MCF 10A (cell line): ENCODE measurements at regions not wholly inside any gene's neighbourhood (a gene's known extent, or its start where the extent isn't known, plus 50 kb on each side); places are given as distances from the start of the nearest gene placed in this dataset.

ENCODE experiments used
- BruUV-seq: library from RNA; stranded (reverse); fragments of 400-500 nt; replicated peaks from 2 replicates; lab custom pipeline; 2021; lab: Mats Ljungman, UMichigan
- CTCF ChIA-PET: fragments of 300-600 bp; sonication (Branson Sonifier 250); formaldehyde crosslinking; extraction: SDS; loops from one replicate; lab custom pipeline; 2021; ENCODE audit warnings: antibody characterized with exemption, inconsistent platforms; lab: Yijun Ruan, JAX
- POLR2A ChIA-PET: fragments of 300-600, 350-650 bp; sonication (Branson Sonifier 250); formaldehyde crosslinking; extraction: SDS; loops from one replicate; lab custom pipeline; 2020; ENCODE audit warnings: antibody characterized with exemption, inconsistent platforms; lab: Yijun Ruan, JAX
- DNase-seq: peaks from one replicate; pipeline ENCODE4 v3.0.0-alpha.2; 2018; ENCODE audit not compliant: unreplicated experiment
- H3K27ac Mint-ChIP-seq: one replicate; pipeline ENCODE4 v1.8.0; 2022; ENCODE audit warnings: mild to moderate bottlenecking, low read depth, mixed read lengths; ENCODE audit not compliant: unreplicated experiment
- H3K27me3 Mint-ChIP-seq: one replicate; pipeline ENCODE4 v1.8.0; 2022; ENCODE audit warnings: mixed read lengths; ENCODE audit not compliant: insufficient read depth, unreplicated experiment
- H3K36me3 Mint-ChIP-seq: one replicate; pipeline ENCODE4 v1.8.0; 2022; ENCODE audit warnings: mild to moderate bottlenecking, moderate library complexity, mixed read lengths; ENCODE audit not compliant: insufficient read depth, unreplicated experiment
- H3K4me1 Mint-ChIP-seq: one replicate; pipeline ENCODE4 v1.8.0; 2022; ENCODE audit warnings: mixed read lengths; ENCODE audit not compliant: insufficient read depth, unreplicated experiment
- H3K4me3 Mint-ChIP-seq: one replicate; pipeline ENCODE4 v1.8.0; 2022; ENCODE audit warnings: mild to moderate bottlenecking, moderate library complexity, mixed read lengths; ENCODE audit not compliant: unreplicated experiment
- H3K9me3 Mint-ChIP-seq: one replicate; pipeline ENCODE4 v1.8.0; 2022; ENCODE audit warnings: mixed read lengths; ENCODE audit not compliant: unreplicated experiment
- CTCF ChIP-seq: fragments of 200-600 bp; IDR thresholded peaks from one replicate; pipeline ENCODE4 v1.8.0; 2022; ENCODE audit warnings: antibody characterized with exemption, mild to moderate bottlenecking; ENCODE audit not compliant: unreplicated experiment
- intact Hi-C: fragments of 100-400 bp; cut with micrococcal nuclease; formaldehyde crosslinking; loops from 2 replicates; pipeline ENCODE4 v1.14.1; 2022

GRCh38 chrX:93428497-93428896, 244.9 kb downstream of the NAP1L3 start:
- no peaks in the 10 kb centered on the region for H3K9me3 Mint-ChIP-seq
- ChIA-PET CTCF (interaction anchor here (1.3 kb wide), 1 partner anchor 11 kb away, joined by 5 read pairs; no protein-coding TSS in a partner anchor), POLR2A (interaction anchor here (0.5 kb wide), 1 partner anchor 96 kb away, joined by 3 read pairs; no protein-coding TSS in a partner anchor)
- no peaks in the 10 kb centered on the region for H3K36me3 Mint-ChIP-seq
- peaks cover 28% of the 10 kb centered on the region for H3K27me3 Mint-ChIP-seq
- H3K27ac Mint-ChIP-seq: no peak overlapping the region
- H3K4me3 Mint-ChIP-seq: no peak overlapping the region
- no peaks in the 10 kb centered on the region for H3K4me1 Mint-ChIP-seq
- no TSS peak for BruUV-seq
- DNase-seq: no peak
- intact Hi-C loops: loop anchor here (10.0 kb wide), 1 partner anchor 344 kb away; no protein-coding TSS in a partner anchor
- TF ChIP-seq CTCF: no peak

- peak; percentile 68 for DNase-seq
- H3K9me3 Mint-ChIP-seq: no peaks in the 10 kb centered on the region
- no peaks in the 10 kb centered on the region for H3K36me3 Mint-ChIP-seq
- intact Hi-C loops: loop anchor here (5.0 to 10.0 kb wide), 2 partner anchors 338 to 1190 kb away; no protein-coding TSS in a partner anchor
- no peak overlapping the region for H3K27ac Mint-ChIP-seq
- BruUV-seq: no TSS peak
- peaks cover 33% of the 10 kb centered on the region for H3K27me3 Mint-ChIP-seq
- POLR2A ChIA-PET: interaction anchor here (0.9 kb wide), 1 partner anchor 10 kb away, joined by 3 read pairs; no protein-coding TSS in a partner anchor
- CTCF ChIA-PET: interaction anchor here (0.8 to 2.4 kb wide), 11 partner anchors 9 to 1192 kb away, joined by 3 to 7 read pairs (median 4); no protein-coding TSS in a partner anchor
- H3K4me1 Mint-ChIP-seq: peaks cover 9% of the 10 kb centered on the region
- TF ChIP-seq CTCF: peak; percentile 57
- no peak overlapping the region for H3K4me3 Mint-ChIP-seq
Measured at GRCh38 chrX:93422693-93423092, 250.7 kb downstream of the NAP1L3 start.

- Mint-ChIP-seq H3K4me3 (peak overlapping the region; percentile 19), H3K4me1 (peaks cover 9% of the 10 kb centered on the region), H3K27me3 (peaks cover 25% of the 10 kb centered on the region), H3K27ac (no peak overlapping the region), H3K36me3 (no peaks in the 10 kb centered on the region), H3K9me3 (no peaks in the 10 kb centered on the region)
- CTCF ChIA-PET: interaction anchor here (0.6 to 1.1 kb wide), 2 partner anchors 118 to 266 kb away, joined by 3 read pairs; no protein-coding TSS in a partner anchor
- intact Hi-C loops: loop anchor here (5.0 to 10.0 kb wide), 2 partner anchors 336 to 1188 kb away; no protein-coding TSS in a partner anchor
- POLR2A ChIA-PET: no interaction called here
- BruUV-seq: no TSS peak
- no peak for TF ChIP-seq CTCF
- peak; percentile 12 for DNase-seq
Measured at GRCh38 chrX:93420525-93421082, 252.8 kb downstream of the NAP1L3 start.

- peak; percentile 4 for DNase-seq
- intact Hi-C loops: loop anchor here (5.0 to 10.0 kb wide), 2 partner anchors 335 to 1188 kb away; no protein-coding TSS in a partner anchor
- ChIA-PET POLR2A (no interaction called here), CTCF (interaction anchor here (1.1 kb wide), 1 partner anchor 118 kb away, joined by 3 read pairs; no protein-coding TSS in a partner anchor)
- H3K4me3 Mint-ChIP-seq: no peak overlapping the region
- BruUV-seq: no TSS peak
- no peaks in the 10 kb centered on the region for H3K9me3 Mint-ChIP-seq
- no peak overlapping the region for H3K27ac Mint-ChIP-seq
- TF ChIP-seq CTCF: no peak
- no peaks in the 10 kb centered on the region for H3K36me3 Mint-ChIP-seq
- peaks cover 25% of the 10 kb centered on the region for H3K27me3 Mint-ChIP-seq
- H3K4me1 Mint-ChIP-seq: peaks cover 9% of the 10 kb centered on the region
Measured at GRCh38 chrX:93420090-93420489, 253.3 kb downstream of the NAP1L3 start.
